Transverse colon (tissue), 4 donors: ENCODE measurements at regions not wholly inside any gene's neighbourhood (a gene's known extent, or its start where the extent isn't known, plus 50 kb on each side); places are given as distances from the start of the nearest gene placed in this dataset.

Experiments used
- DNase-seq: peaks from one replicate; pipeline ENCODE4 v3.0.0-alpha.2; 2019
- H3K27ac ChIP-seq, 4 donors: fragments of 200-600 bp; sonication (generic); 2 replicates each; pipeline ENCODE4 v1.5.1; 2016 to 2018; ENCODE audit warnings: inconsistent platforms in 4 of 4
- H3K27me3 ChIP-seq: fragments of 200-600 bp; sonication (generic); 2 replicates; pipeline ENCODE4 v1.5.1; 2017; ENCODE audit warnings: inconsistent platforms
- H3K36me3 ChIP-seq, 4 donors: fragments of 200-600 bp; sonication (generic); 2 replicates each; pipeline ENCODE4 v1.5.1; 2017 to 2019; ENCODE audit warnings: inconsistent platforms in 4 of 4
- H3K4me1 ChIP-seq, 4 donors: fragments of 200-600 bp; sonication (generic); 2 replicates each; pipeline ENCODE4 v1.5.1; 2017 to 2020; ENCODE audit warnings: inconsistent platforms in 4 of 4
- H3K4me3 ChIP-seq, 4 donors: fragments of 200-600 bp; sonication (generic); 1 replicate in 1 of 4; 2 replicates in 3 of 4; pipeline versions ENCODE4 v1.5.1 to v1.6.1; 2017 to 2019; ENCODE audit warnings: inconsistent platforms in 4 of 4
- H3K9me3 ChIP-seq, 2 donors: fragments of 200-600 bp; sonication (generic); 2 replicates each; pipeline ENCODE4 v1.5.1; 2017 to 2019; ENCODE audit warnings: inconsistent platforms in 2 of 2
- EP300 ChIP-seq: sonication (generic); formaldehyde crosslinking; IDR thresholded peaks from one replicate; pipeline ENCODE4 v1.6.1; 2017; ENCODE audit warnings: antibody characterized with exemption, low read depth
- POLR2A ChIP-seq: fragments of 450-650 bp; IDR thresholded peaks from one replicate; pipeline ENCODE4 v1.6.1; 2016; ENCODE audit warnings: antibody characterized with exemption, mild to moderate bottlenecking, moderate library complexity
- POLR2AphosphoS5 ChIP-seq, 3 donors: sonication (generic); formaldehyde crosslinking; IDR thresholded peaks; one replicate each; pipeline ENCODE4 v1.6.1; 2016; ENCODE audit warnings: antibody characterized with exemption in 3 of 3
- WGBS, 2 donors: methylation state at CpG; one replicate each; pipeline ENCODE4 v1.1.5; 2018; ENCODE audit warnings: low coverage in 1 of 2; 5-methylcytosine and 5-hydroxymethylcytosine counted together
- in situ Hi-C, 4 donors: fragments of 200-750 bp; cut with MboI; loops; one replicate each; pipeline versions ENCODE4 v1.15.0 to v1.15.1; 2017; ENCODE audit warnings: low sequenced_read_pairs in 3 of 4, low pct_ligation_motif_present in 1 of 4, low pct_unique_long_range_greater_than_20kb in 1 of 4
- intact Hi-C: fragments of 100-400 bp; cut with DNase I; formaldehyde crosslinking; loops from one replicate; pipeline ENCODE4 v1.15.1; 2023; ENCODE audit warnings: low total_unique reads
- TF ChIP-seq, protein P1 (sequence below), 5 experiments: fragments of 200-600 bp in 3 of 5; fragments of 450-650 bp in 2 of 5; sonication (generic) in 3 of 5; IDR thresholded peaks; 1 replicate in 2 of 5; 2 replicates in 3 of 5; pipeline ENCODE4 v1.5.1; 2016 to 2017; ENCODE audit warnings: antibody characterized with exemption in 5 of 5, inconsistent platforms in 3 of 5, mild to moderate bottlenecking in 2 of 5, moderate library complexity in 1 of 5

GRCh38 chr12:104865080-104865479 is 93.0 kb downstream of the SLC41A2 start:
- Histone ChIP-seq H3K4me3 (no peak overlapping the region), H3K9me3 (no peaks in the 10 kb centered on the region), H3K4me1 (peaks cover 0 to 7% (median 0%) of the 10 kb centered on the region in 4 donors), H3K27ac (no peak overlapping the region), H3K36me3 (no peaks in the 10 kb centered on the region), H3K27me3 (no peaks in the 10 kb centered on the region)
- in situ Hi-C loops (loop anchor here in 1 of 4 donors (25.0 kb wide), 1 partner anchor 653 kb away; the partner anchor contains the start of gene TXNRD1), intact Hi-C loops (no loop called here)
- TF ChIP-seq POLR2AphosphoS5 (IDR thresholded peaks at IDR 0.05) (no peak), EP300 (no peak), POLR2A (no peak)
- TF ChIP-seq, protein P1, sequence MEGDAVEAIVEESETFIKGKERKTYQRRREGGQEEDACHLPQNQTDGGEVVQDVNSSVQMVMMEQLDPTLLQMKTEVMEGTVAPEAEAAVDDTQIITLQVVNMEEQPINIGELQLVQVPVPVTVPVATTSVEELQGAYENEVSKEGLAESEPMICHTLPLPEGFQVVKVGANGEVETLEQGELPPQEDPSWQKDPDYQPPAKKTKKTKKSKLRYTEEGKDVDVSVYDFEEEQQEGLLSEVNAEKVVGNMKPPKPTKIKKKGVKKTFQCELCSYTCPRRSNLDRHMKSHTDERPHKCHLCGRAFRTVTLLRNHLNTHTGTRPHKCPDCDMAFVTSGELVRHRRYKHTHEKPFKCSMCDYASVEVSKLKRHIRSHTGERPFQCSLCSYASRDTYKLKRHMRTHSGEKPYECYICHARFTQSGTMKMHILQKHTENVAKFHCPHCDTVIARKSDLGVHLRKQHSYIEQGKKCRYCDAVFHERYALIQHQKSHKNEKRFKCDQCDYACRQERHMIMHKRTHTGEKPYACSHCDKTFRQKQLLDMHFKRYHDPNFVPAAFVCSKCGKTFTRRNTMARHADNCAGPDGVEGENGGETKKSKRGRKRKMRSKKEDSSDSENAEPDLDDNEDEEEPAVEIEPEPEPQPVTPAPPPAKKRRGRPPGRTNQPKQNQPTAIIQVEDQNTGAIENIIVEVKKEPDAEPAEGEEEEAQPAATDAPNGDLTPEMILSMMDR (IDR thresholded peaks at IDR 0.05), result no peak
- WGBS, 2 donors, result 20 to 71% methylated on average over 1 of the region's 1 CpG
- no peak for DNase-seq

DNA sequence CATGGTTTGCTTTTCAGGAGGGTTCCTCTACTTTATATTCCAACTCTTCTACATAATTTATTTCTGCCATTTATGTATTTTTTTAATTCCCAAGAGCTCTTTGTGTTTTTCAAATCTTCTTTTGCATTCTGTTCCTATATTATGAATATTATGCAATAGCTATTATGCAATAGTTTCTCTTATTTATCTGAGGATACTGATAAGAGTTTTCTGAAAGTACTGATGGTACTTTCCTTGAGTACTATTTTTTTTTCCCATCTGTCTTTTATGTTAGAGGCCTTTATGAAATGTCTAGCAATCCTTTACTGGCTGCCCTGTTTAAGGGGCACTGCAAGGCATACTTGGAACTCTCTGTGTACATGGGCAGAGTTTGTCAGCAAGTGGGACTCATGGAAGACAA is 93.4 kb downstream of the SLC41A2 start:
- Histone ChIP-seq H3K4me1 (peaks cover 0 to 7% (median 0%) of the 10 kb centered on the region in 4 donors), H3K4me3 (no peak overlapping the region), H3K9me3 (no peaks in the 10 kb centered on the region), H3K27me3 (no peaks in the 10 kb centered on the region), H3K27ac (no peak overlapping the region), H3K36me3 (peaks cover 0 to 4% (median 0%) of the 10 kb centered on the region in 4 donors)
- TF ChIP-seq EP300 (no peak), POLR2A (no peak), POLR2AphosphoS5 (IDR thresholded peaks at IDR 0.05) (no peak)
- TF ChIP-seq, protein P1 (IDR thresholded peaks at IDR 0.05), result no peak
- no peak for DNase-seq
- in situ Hi-C loops (loop anchor here in 1 of 4 donors (25.0 kb wide), 1 partner anchor 652 kb away; the partner anchor contains the start of gene TXNRD1), intact Hi-C loops (no loop called here)

- DNase-seq, result no peak
- intact Hi-C loops (no loop called here), in situ Hi-C loops (loop anchor here in 1 of 4 donors (25.0 kb wide), 1 partner anchor 651 kb away; the partner anchor contains the start of gene TXNRD1)
- TF ChIP-seq POLR2A (no peak), POLR2AphosphoS5 (IDR thresholded peaks at IDR 0.05) (no peak), EP300 (no peak)
- TF ChIP-seq, protein P1 (IDR thresholded peaks at IDR 0.05), result no peak
- Histone ChIP-seq H3K9me3 (no peaks in the 10 kb centered on the region), H3K27ac (no peak overlapping the region), H3K4me3 (no peak overlapping the region), H3K36me3 (peaks cover 0 to 4% (median 0%) of the 10 kb centered on the region in 4 donors), H3K27me3 (no peaks in the 10 kb centered on the region), H3K4me1 (peaks cover 0 to 7% (median 0%) of the 10 kb centered on the region in 4 donors)
- WGBS, 2 donors, result 64 to 73% methylated on average over 5 of the region's 5 CpGs
Measured at GRCh38 chr12:104863296-104863948, 94.7 kb downstream of the SLC41A2 start.

DNA sequence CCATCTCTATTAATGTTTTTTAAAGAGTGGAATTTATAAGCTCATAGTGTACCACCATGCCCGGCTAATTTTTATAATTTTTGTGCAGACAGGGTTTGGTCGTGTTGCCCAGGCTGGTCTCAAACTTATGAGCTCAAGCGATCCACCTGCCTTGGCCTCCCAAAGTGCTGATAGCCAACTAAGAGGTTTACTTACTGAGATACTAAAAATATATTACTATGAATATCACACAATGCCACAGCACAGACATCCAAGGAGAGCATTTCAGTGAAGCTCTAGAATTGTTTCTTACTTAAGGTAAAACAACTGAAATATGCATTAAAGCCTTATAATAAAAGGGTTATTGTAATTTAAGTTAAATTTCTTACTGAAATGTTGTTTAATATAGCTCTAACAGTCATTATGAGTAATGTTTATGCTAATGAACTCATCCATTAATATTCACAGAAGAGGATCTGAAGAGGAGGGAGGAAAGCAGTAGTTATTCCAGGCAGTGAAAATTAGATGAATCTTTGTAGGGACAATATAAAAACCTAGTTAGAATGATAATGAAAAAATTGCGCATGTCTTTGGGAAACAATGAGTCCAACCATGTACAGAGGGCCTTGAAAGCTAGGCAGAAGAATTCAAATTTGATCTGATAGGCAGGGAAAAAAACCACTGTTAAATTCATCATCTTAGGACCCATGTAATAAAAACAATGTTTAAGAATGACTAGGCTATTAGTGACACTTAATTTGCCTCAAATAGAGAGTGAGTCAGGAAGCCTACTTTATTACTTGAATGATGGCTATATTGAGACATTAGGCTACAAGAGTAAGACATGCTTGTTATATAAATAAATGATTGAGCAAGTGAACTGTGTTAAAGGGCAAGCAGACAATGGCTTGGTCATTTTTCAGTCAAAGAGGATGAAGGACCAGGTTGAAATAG is 99.2 kb downstream of the SLC41A2 start:
- Histone ChIP-seq H3K27me3 (no peaks in the 10 kb centered on the region), H3K27ac (no peak overlapping the region), H3K4me3 (no peak overlapping the region), H3K36me3 (peaks cover 0 to 4% (median 0%) of the 10 kb centered on the region in 4 donors), H3K9me3 (no peaks in the 10 kb centered on the region), H3K4me1 (no peaks in the 10 kb centered on the region)
- intact Hi-C loops (no loop called here), in situ Hi-C loops (loop anchor here in 1 of 4 donors (25.0 kb wide), 1 partner anchor 647 kb away; the partner anchor contains the start of gene TXNRD1)
- DNase-seq, result no peak
- TF ChIP-seq POLR2AphosphoS5 (IDR thresholded peaks at IDR 0.05) (no peak), EP300 (no peak), POLR2A (no peak)
- TF ChIP-seq, protein P1 (IDR thresholded peaks at IDR 0.05), result no peak
- WGBS, 2 donors, result 75 to 95% methylated on average over 4 of the region's 4 CpGs
